H1 (cell line): ENCODE measurements at regions not wholly inside any gene's neighbourhood (a gene's known extent, or its start where the extent isn't known, plus 50 kb on each side); places are given as distances from the start of the nearest gene placed in this dataset.

Source experiments
- CTCF ChIA-PET: fragments of 300-600 bp; sonication (Branson Sonifier 250); formaldehyde crosslinking; loops from one replicate; lab custom pipeline; 2021; ENCODE audit not compliant: partially characterized antibody; lab: Charles Lee
- POLR2A ChIA-PET: fragments of 300-600 bp; sonication (Branson Sonifier 250); formaldehyde crosslinking; loops from one replicate; lab custom pipeline; 2021; ENCODE audit warnings: inconsistent platforms; ENCODE audit not compliant: partially characterized antibody; lab: Charles Lee
- DNase-seq, 2 experiments: peaks; one replicate each; pipeline versions ENCODE4 v3.0.0 to v3.0.0-alpha.2; 2010 to 2022; ENCODE audit warnings: low spot score in 2 of 2, low read depth in 1 of 2, mixed read lengths in 1 of 2
- FAIRE-seq: peaks from 2 replicates; lab custom pipeline; 2011; peaks lifted over from hg19 to GRCh38; lab: Jason Lieb, UNC
- H2AFZ ChIP-seq: 2 replicates; pipeline ENCODE4 v1.8.1; 2012; ENCODE audit warnings: low read length, inconsistent platforms
- H2AK5ac ChIP-seq: 2 replicates; pipeline ENCODE4 v1.6.1; 2013; ENCODE audit warnings: low read depth, low read length
- H2BK120ac ChIP-seq: replicated peaks from 2 replicates; pipeline ENCODE3; 2013; ENCODE audit warnings: low read depth, low read length, inconsistent platforms
- H2BK12ac ChIP-seq: 2 replicates; pipeline ENCODE4 v1.6.1; 2013; ENCODE audit warnings: low read depth, low read length
- H2BK15ac ChIP-seq: 2 replicates; pipeline ENCODE4 v1.6.1; 2013; ENCODE audit warnings: low read length
- H2BK20ac ChIP-seq: 2 replicates; pipeline ENCODE4 v1.6.1; 2013; ENCODE audit warnings: low read length
- H2BK5ac ChIP-seq: 2 replicates; pipeline ENCODE4 v1.6.1; 2013; ENCODE audit warnings: low read depth, low read length
- H3K14ac ChIP-seq: 2 replicates; pipeline ENCODE4 v1.6.1; 2013; ENCODE audit warnings: inconsistent platforms; ENCODE audit not compliant: insufficient read length
- H3K18ac ChIP-seq: 2 replicates; pipeline ENCODE4 v1.6.1; 2013; ENCODE audit warnings: low read length; ENCODE audit errors: extremely low read depth
- H3K23ac ChIP-seq: 2 replicates; pipeline ENCODE4 v1.6.1; 2013; ENCODE audit warnings: inconsistent platforms; ENCODE audit not compliant: insufficient read length
- H3K23me2 ChIP-seq: 2 replicates; pipeline ENCODE4 v1.6.1; 2013; ENCODE audit warnings: low read depth, low read length
- H3K27ac ChIP-seq: 2 replicates; pipeline ENCODE4 v1.6.1; 2011; ENCODE audit warnings: low read depth, low read length, inconsistent platforms
- H3K27me3 ChIP-seq, 4 experiments: replicated peaks in 1 of 4; 1 replicate in 1 of 4; 2 replicates in 3 of 4; pipeline versions ENCODE4 v1.6.1 to v1.8.1; 2011 to 2013; ENCODE audit warnings: low read length in 3 of 4, mild to moderate bottlenecking in 3 of 4, inconsistent platforms in 2 of 4, mixed read lengths in 2 of 4, moderate library complexity in 1 of 4; ENCODE audit not compliant: control insufficient read depth in 3 of 4, insufficient read depth in 3 of 4; ENCODE audit errors: extremely low read depth in 1 of 4
- H3K36me3 ChIP-seq, 4 experiments: 2 replicates each; pipeline versions ENCODE4 v1.6.1 to v1.8.1; 2011 to 2013; ENCODE audit warnings: mild to moderate bottlenecking in 4 of 4, low read length in 3 of 4, moderate library complexity in 2 of 4, control low read depth in 1 of 4, inconsistent platforms in 1 of 4; ENCODE audit not compliant: insufficient read depth in 4 of 4, control insufficient read depth in 2 of 4
- H3K4ac ChIP-seq: replicated peaks from 2 replicates; pipeline ENCODE3; 2013; ENCODE audit warnings: low read length, low read depth, mixed read lengths, inconsistent platforms; ENCODE audit not compliant: insufficient read length
- H3K4me1 ChIP-seq, 4 experiments: replicated peaks in 1 of 4; 1 replicate in 1 of 4; 2 replicates in 3 of 4; pipeline versions ENCODE4 v1.6.1 to v1.8.1; 2011 to 2013; ENCODE audit warnings: low read length in 3 of 4, inconsistent platforms in 2 of 4, mixed read lengths in 1 of 4; ENCODE audit not compliant: insufficient read depth in 4 of 4, control insufficient read depth in 3 of 4
- H3K4me2 ChIP-seq, 2 experiments: 2 replicates each; pipeline versions ENCODE4 v1.6.1 to v1.8.1; 2011 to 2013; ENCODE audit warnings: low read depth in 2 of 2, low read length in 2 of 2, control low read depth in 1 of 2, inconsistent platforms in 1 of 2, mild to moderate bottlenecking in 1 of 2; ENCODE audit not compliant: insufficient read depth in 1 of 2
- H3K4me3 ChIP-seq, 4 experiments: fragments of 200-600, 300-600 bp in 1 of 4; sonication (generic), shearing (Covaris generic), sonication (Bioruptor Twin) in 1 of 4; 2 replicates each; pipeline versions ENCODE4 v1.5.1 to v1.8.1; 2011 to 2016; ENCODE audit warnings: low read length in 4 of 4, low read depth in 3 of 4, control low read depth in 2 of 4, inconsistent platforms in 2 of 4, mild to moderate bottlenecking in 2 of 4, mixed read lengths in 1 of 4, moderate library complexity in 1 of 4; ENCODE audit not compliant: insufficient read depth in 2 of 4; ENCODE audit errors: extremely low read depth in 1 of 4
- H3K56ac ChIP-seq: replicated peaks from 2 replicates; pipeline ENCODE3; 2013; ENCODE audit warnings: low read depth, mild to moderate bottlenecking, mixed read lengths, low read length, inconsistent platforms; ENCODE audit not compliant: insufficient read length
- H3K79me1 ChIP-seq: 2 replicates; pipeline ENCODE4 v1.6.1; 2013; ENCODE audit warnings: low read depth, low read length, control low read depth
- H3K79me2 ChIP-seq, 2 experiments: 2 replicates each; pipeline versions ENCODE4 v1.6.1 to v1.8.1; 2012 to 2013; ENCODE audit warnings: low read length in 2 of 2, mild to moderate bottlenecking in 2 of 2, inconsistent platforms in 1 of 2; ENCODE audit not compliant: insufficient read depth in 2 of 2, control insufficient read depth in 1 of 2
- H3K9ac ChIP-seq, 4 experiments: replicated peaks in 1 of 4; 1 replicate in 1 of 4; 2 replicates in 3 of 4; pipeline versions ENCODE4 v1.6.1 to v1.8.1; 2011 to 2013; ENCODE audit warnings: low read depth in 3 of 4, low read length in 3 of 4, control low read depth in 2 of 4, mild to moderate bottlenecking in 2 of 4, moderate library complexity in 2 of 4, inconsistent platforms in 1 of 4; ENCODE audit errors: extremely low read depth in 1 of 4
- H3K9me3 ChIP-seq, 2 experiments: 2 replicates each; pipeline versions ENCODE4 v1.6.1 to v1.8.1; 2012 to 2013; ENCODE audit warnings: mild to moderate bottlenecking in 2 of 2, moderate library complexity in 2 of 2, control low read depth in 1 of 2, inconsistent platforms in 1 of 2, low read depth in 1 of 2, low read length in 1 of 2, mixed read lengths in 1 of 2; ENCODE audit not compliant: insufficient read depth in 2 of 2
- H4K20me1 ChIP-seq, 2 experiments: replicated peaks in 1 of 2; 2 replicates each; pipeline versions ENCODE3 to v1.8.1; 2011 to 2013; ENCODE audit warnings: inconsistent platforms in 2 of 2, low read length in 2 of 2, mild to moderate bottlenecking in 1 of 2; ENCODE audit not compliant: insufficient read depth in 2 of 2, control insufficient read depth in 1 of 2
- H4K5ac ChIP-seq: 2 replicates; pipeline ENCODE4 v1.6.1; 2013; ENCODE audit warnings: low read length, low read depth, mixed read lengths, inconsistent platforms; ENCODE audit not compliant: insufficient read length
- H4K8ac ChIP-seq: 2 replicates; pipeline ENCODE4 v1.8.0; 2013; ENCODE audit warnings: mild to moderate bottlenecking, moderate library complexity, low read length, inconsistent platforms; ENCODE audit not compliant: insufficient read depth; ENCODE audit errors: extremely low read depth
- H4K91ac ChIP-seq: replicated peaks from 2 replicates; pipeline ENCODE3; 2013; ENCODE audit warnings: low read length, mixed read lengths, inconsistent platforms; ENCODE audit not compliant: insufficient read length
- ASH2L ChIP-seq: fragments of 200-600, 300-600 bp; sonication (generic); IDR thresholded peaks from one replicate; pipeline ENCODE4 v1.7.1; 2017; ENCODE audit warnings: low read length
- CBX8 ChIP-seq: fragments of 300-800, 300-1000 bp; sonication (generic); IDR thresholded peaks from 2 replicates; pipeline ENCODE4 v1.7.1; 2016; ENCODE audit warnings: low read depth, low read length, borderline replicate concordance
- CHD2 ChIP-seq: IDR thresholded peaks from 2 replicates; pipeline ENCODE4 v1.6.1; 2012; ENCODE audit warnings: low read length, improper control_type of control experiment
- CTBP2 ChIP-seq: IDR thresholded peaks from 2 replicates; pipeline ENCODE4 v1.7.0; 2011; ENCODE audit warnings: borderline replicate concordance, mild to moderate bottlenecking, moderate library complexity, mixed read lengths, low read length; ENCODE audit not compliant: insufficient read depth, insufficient read length
- GABPA ChIP-seq: IDR thresholded peaks from 2 replicates; pipeline ENCODE4 v1.6.1; 2011; ENCODE audit warnings: mild to moderate bottlenecking, low read length, moderate library complexity, borderline replicate concordance; ENCODE audit not compliant: insufficient read depth
- MAFK ChIP-seq: IDR thresholded peaks from 2 replicates; pipeline ENCODE4 v1.6.1; 2012; ENCODE audit warnings: low read depth, mild to moderate bottlenecking, improper control_type of control experiment, low read length
- MAX ChIP-seq: IDR thresholded peaks from 2 replicates; pipeline ENCODE4 v1.6.1; 2012; ENCODE audit warnings: inconsistent platforms
- NANOG ChIP-seq: IDR thresholded peaks from 2 replicates; pipeline ENCODE4 v1.6.1; 2011; ENCODE audit warnings: low read length, low read depth, mild to moderate bottlenecking, inconsistent platforms; ENCODE audit not compliant: insufficient read depth, poor library complexity, severe bottlenecking
- SP4 ChIP-seq: IDR thresholded peaks from 2 replicates; pipeline ENCODE4 v1.6.1; 2012; ENCODE audit warnings: low read length, inconsistent platforms
- WGBS, 2 experiments: shearing (Covaris generic) in 1 of 2; methylation state at CpG; one replicate each; pipeline versions ENCODE4 v1.1.6 to v1.1.7; 2013 to 2015; ENCODE audit warnings: low lambda C conversion rate in 2 of 2, mixed read lengths in 2 of 2, inconsistent platforms in 1 of 2, low coverage in 1 of 2, missing lambda C conversion rate in 1 of 2; ENCODE audit not compliant: insufficient replicate concordance in 2 of 2, insufficient coverage in 1 of 2, insufficient read length in 1 of 2; ENCODE audit errors: extremely low coverage in 1 of 2, missing lambda C conversion rate in 1 of 2; 5-methylcytosine and 5-hydroxymethylcytosine counted together

DNA sequence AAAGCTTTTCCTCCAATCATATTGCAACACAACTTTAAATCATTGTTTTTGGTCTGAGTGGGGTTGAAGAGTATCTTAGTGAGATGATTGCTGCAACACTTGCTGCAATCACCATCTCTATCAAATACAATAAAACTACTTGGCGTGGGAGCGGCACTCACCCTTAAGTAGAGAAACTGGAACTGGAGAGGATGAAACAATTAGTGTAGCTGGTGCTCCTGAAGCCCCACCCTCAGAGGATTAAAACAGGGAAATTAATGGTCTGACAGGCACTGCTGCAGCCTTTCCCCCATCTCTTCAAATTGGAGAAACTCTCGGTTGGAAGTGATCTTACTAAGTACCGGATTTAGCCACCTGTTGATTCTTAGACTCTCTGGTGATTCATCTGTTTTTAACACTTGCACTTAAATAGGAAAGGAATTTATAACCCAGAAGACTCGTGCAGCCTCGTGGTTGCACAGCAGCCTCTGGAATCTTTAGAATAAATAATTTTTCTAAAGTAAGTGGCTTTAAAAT lies 80.5 kb upstream of the KIF26B start:
- no peak overlapping the region for H2AK5ac ChIP-seq
- no peaks in the 10 kb centered on the region for H3K4me1 ChIP-seq
- H4K91ac ChIP-seq, result no peak overlapping the region
- H2BK12ac ChIP-seq, result no peak overlapping the region
- H2AFZ ChIP-seq, result no peak overlapping the region
- peaks cover 0 to 3% (median 0%) of the 10 kb centered on the region in 4 experiments; a peak in 2 of 8 replicates for H3K36me3 ChIP-seq
- DNase-seq (no peak), FAIRE-seq (no peak)
- H3K79me2 ChIP-seq, result no peaks in the 10 kb centered on the region
- WGBS, 2 experiments, result 64% methylated on average over 6 of the region's 6 CpGs; no CpG with 5 or more reads in 1 of the 2 experiments
- H3K27me3 ChIP-seq, result no peaks in the 10 kb centered on the region
- H4K5ac ChIP-seq, result no peak overlapping the region
- no peaks in the 10 kb centered on the region for H4K20me1 ChIP-seq
- H2BK120ac ChIP-seq, result no peak overlapping the region
- H2BK20ac ChIP-seq, result no peak overlapping the region
- H4K8ac ChIP-seq, result no peak overlapping the region
- no peak overlapping the region for H3K4ac ChIP-seq
- CTCF ChIA-PET, result interaction anchor here (0.6 to 2.2 kb wide), 5 partner anchors 11 to 76 kb away, joined by 3 to 5 read pairs (median 3); no protein-coding TSS in a partner anchor
- H3K23me2 ChIP-seq, result no peaks in the 10 kb centered on the region
- H3K4me3 ChIP-seq, result no peak overlapping the region
- no peak for TF ChIP-seq GABPA
- no peak for TF ChIP-seq CTBP2
- no peak for TF ChIP-seq MAFK
- no peak for TF ChIP-seq SP4
- TF ChIP-seq MAX, result no peak
- TF ChIP-seq ASH2L, result no peak
- no peak for TF ChIP-seq CHD2
- no peak for TF ChIP-seq NANOG
- TF ChIP-seq CBX8, result no peak
- POLR2A ChIA-PET, result interaction anchor here (1.1 kb wide), 1 partner anchor 14 kb away, joined by 4 read pairs; no protein-coding TSS in a partner anchor
- no peak overlapping the region for H3K56ac ChIP-seq
- H3K18ac ChIP-seq, result no peak overlapping the region
- no peak overlapping the region for H3K27ac ChIP-seq
- H2BK5ac ChIP-seq, result no peak overlapping the region
- no peaks in the 10 kb centered on the region for H3K79me1 ChIP-seq
- peak overlapping the region; percentile 80 for H3K14ac ChIP-seq
- no peak overlapping the region for H3K9ac ChIP-seq
- H3K23ac ChIP-seq, result no peak overlapping the region
- H3K4me2 ChIP-seq, result no peak overlapping the region
- no peak overlapping the region for H2BK15ac ChIP-seq
- H3K9me3 ChIP-seq, result peaks cover 4 to 7% of the 10 kb centered on the region in 2 experiments; a peak in 2 of 4 replicates
